ENCODE measurements at regions not wholly inside any gene's neighbourhood (a gene's known extent, or its start where the extent isn't known, plus 50 kb on each side); places are given as distances from the start of the nearest gene placed in this dataset.

DNA sequence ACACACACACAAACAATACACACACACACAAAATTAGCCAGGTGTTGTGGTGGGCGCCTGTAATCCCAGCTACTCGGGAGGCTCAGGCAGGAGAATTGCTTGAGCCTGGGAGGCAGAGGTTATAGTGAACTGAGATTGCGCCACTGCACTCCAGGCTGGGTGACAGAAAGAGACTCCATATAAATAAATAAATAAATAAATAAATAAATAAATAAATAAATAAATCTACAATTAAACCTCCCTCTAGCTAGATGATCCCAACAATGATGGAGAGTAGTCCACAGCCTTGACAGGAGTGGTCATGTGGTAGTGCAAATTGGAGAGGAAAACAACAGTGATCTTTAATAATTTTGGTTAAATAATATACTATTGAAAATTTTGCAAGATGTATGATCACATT, 1739.0 kb upstream of the C9orf72 start:
- no peak for TF ChIP-seq CTCF (IDR thresholded peaks at IDR 0.05)
- TF ChIP-seq POLR2A (IDR thresholded peaks at IDR 0.05) = no peak

All from lower leg skin (tissue), 3 donors.